SK-N-SH (cell line): ENCODE measurements at regions not wholly inside any gene's neighbourhood (a gene's known extent, or its start where the extent isn't known, plus 50 kb on each side); places are given as distances from the start of the nearest gene placed in this dataset.

Experiments used
- CTCF ChIA-PET: fragments of 300-600, 350-600 bp; formaldehyde crosslinking; extraction: SDS; loops from one replicate; lab custom pipeline; 2021; lab: Yijun Ruan, JAX
- POLR2A ChIA-PET: fragments of 350-600 bp; sonication (Branson Sonifier 250); formaldehyde crosslinking; extraction: SDS; loops from one replicate; lab custom pipeline; 2020; ENCODE audit warnings: antibody characterized with exemption, inconsistent platforms; lab: Yijun Ruan, JAX
- DNase-seq: peaks from one replicate; pipeline ENCODE4 v3.0.0; 2012
- H2AFZ ChIP-seq: fragments of 200-600 bp; sonication (generic); 2 replicates; pipeline ENCODE4 v1.8.1; 2016; ENCODE audit warnings: antibody characterized with exemption, mild to moderate bottlenecking, low read depth
- H3F3A ChIP-seq: fragments of 200-600 bp; sonication (generic); replicated peaks from 2 replicates; pipeline ENCODE3; 2016; ENCODE audit warnings: antibody characterized with exemption, mild to moderate bottlenecking; ENCODE audit not compliant: insufficient read depth
- H3K27ac ChIP-seq, 2 experiments: fragments of 200-500 bp in 1 of 2; fragments of 200-600 bp in 1 of 2; sonication (Bioruptor generic) in 1 of 2; sonication (generic), shearing (Covaris generic) in 1 of 2; 2 replicates each; pipeline versions ENCODE4 v1.5.1 to v1.6.1; 2014 to 2016; ENCODE audit warnings: low read depth in 2 of 2, inconsistent platforms in 1 of 2, low read length in 1 of 2, mild to moderate bottlenecking in 1 of 2, mixed read lengths in 1 of 2
- H3K27me3 ChIP-seq: fragments of 200-600 bp; sonication (generic), shearing (Covaris generic); 2 replicates; pipeline ENCODE4 v1.6.1; 2016; ENCODE audit warnings: mixed run types; ENCODE audit not compliant: insufficient read depth
- H3K36me3 ChIP-seq, 2 experiments: fragments of 200-500 bp in 1 of 2; fragments of 200-600 bp in 1 of 2; sonication (Bioruptor generic) in 1 of 2; sonication (generic) in 1 of 2; replicated peaks in 1 of 2; 2 replicates each; pipeline versions ENCODE3 to v1.5.1; 2014 to 2016; ENCODE audit warnings: low read length in 1 of 2, mild to moderate bottlenecking in 1 of 2; ENCODE audit not compliant: insufficient read depth in 2 of 2, control insufficient read depth in 1 of 2
- H3K4me1 ChIP-seq, 2 experiments: fragments of 200-500 bp in 1 of 2; fragments of 200-600 bp in 1 of 2; sonication (Bioruptor generic) in 1 of 2; sonication (generic), shearing (Covaris generic) in 1 of 2; 2 replicates each; pipeline versions ENCODE4 v1.5.1 to v1.6.1; 2014 to 2016; ENCODE audit warnings: low read depth in 1 of 2, low read length in 1 of 2, mixed run types in 1 of 2; ENCODE audit not compliant: insufficient read depth in 2 of 2, control insufficient read depth in 1 of 2
- H3K4me2 ChIP-seq: fragments of 200-600 bp; sonication (generic), shearing (Covaris generic); 2 replicates; pipeline ENCODE4 v1.6.1; 2017; ENCODE audit warnings: mixed run types
- H3K4me3 ChIP-seq, 2 experiments: fragments of 200-500 bp in 1 of 2; fragments of 200-600 bp in 1 of 2; sonication (Bioruptor generic) in 1 of 2; sonication (generic), shearing (Covaris generic) in 1 of 2; 2 replicates each; pipeline versions ENCODE4 v1.5.1 to v1.8.1; 2014 to 2016; ENCODE audit warnings: low read depth in 2 of 2, inconsistent platforms in 1 of 2, low read length in 1 of 2, mild to moderate bottlenecking in 1 of 2, mixed read lengths in 1 of 2, moderate library complexity in 1 of 2
- H3K79me2 ChIP-seq: fragments of 200-600 bp; sonication (generic); 2 replicates; pipeline ENCODE4 v1.8.1; 2017; ENCODE audit warnings: mild to moderate bottlenecking; ENCODE audit not compliant: insufficient read depth
- H3K9ac ChIP-seq: fragments of 200-600 bp; sonication (generic); 2 replicates; pipeline ENCODE4 v1.6.1; 2017; ENCODE audit warnings: mixed run types
- H3K9me2 ChIP-seq: fragments of 200-600 bp; sonication (generic); 2 replicates; pipeline ENCODE4 v1.6.1; 2017; ENCODE audit warnings: mixed run types
- H3K9me3 ChIP-seq: fragments of 200-600 bp; sonication (generic); 2 replicates; pipeline ENCODE4 v1.6.1; 2017; ENCODE audit warnings: mixed run types, mild to moderate bottlenecking, moderate library complexity
- H4K20me1 ChIP-seq: fragments of 200-600 bp; sonication (generic); 2 replicates; pipeline ENCODE4 v1.6.1; 2017; ENCODE audit warnings: mild to moderate bottlenecking, mixed run types; ENCODE audit not compliant: insufficient read depth
- CHD2 ChIP-seq: fragments of 150-350 bp; IDR thresholded peaks from 2 replicates; pipeline ENCODE4 v1.6.1; 2018; ENCODE audit warnings: low read length; ENCODE audit not compliant: partially characterized antibody
- ELF1 ChIP-seq: IDR thresholded peaks from 2 replicates; pipeline ENCODE4 v1.4.0; 2012
- EP300 ChIP-seq, 2 experiments: IDR thresholded peaks; 2 replicates each; pipeline versions ENCODE4 v1.4.0 to v1.6.1; 2012; ENCODE audit warnings: borderline replicate concordance in 1 of 2, low read depth in 1 of 2, low read length in 1 of 2
- FOSL2 ChIP-seq: IDR thresholded peaks from 2 replicates; pipeline ENCODE4 v1.4.0; 2012; ENCODE audit warnings: low read depth, mild to moderate bottlenecking, moderate library complexity, borderline replicate concordance
- FOXJ3 ChIP-seq: sonication (generic); formaldehyde crosslinking; IDR thresholded peaks from 2 replicates; pipeline ENCODE4 v1.5.1; 2020; ENCODE audit warnings: mild to moderate bottlenecking, missing genetic modification reagents
- FOXM1 ChIP-seq: IDR thresholded peaks from 2 replicates; pipeline ENCODE4 v1.4.0; 2012; ENCODE audit warnings: low read depth, mild to moderate bottlenecking
- GABPA ChIP-seq: IDR thresholded peaks from 2 replicates; pipeline ENCODE4 v1.4.0; 2012; ENCODE audit warnings: low read depth, mild to moderate bottlenecking
- GATA2 ChIP-seq: sonication (generic); formaldehyde crosslinking; IDR thresholded peaks from 2 replicates; pipeline ENCODE4 v1.5.0; 2020; ENCODE audit warnings: mild to moderate bottlenecking, missing genetic modification reagents
- MAX ChIP-seq: IDR thresholded peaks from 2 replicates; pipeline ENCODE4 v1.4.0; 2012; ENCODE audit warnings: low read depth
- PBX3 ChIP-seq: IDR thresholded peaks from 2 replicates; pipeline ENCODE4; 2012
- POLR2AphosphoS5 ChIP-seq: IDR thresholded peaks from 2 replicates; pipeline ENCODE4 v1.6.1; 2012; ENCODE audit warnings: low read depth, low read length
- RCOR1 ChIP-seq: fragments of 150-350 bp; IDR thresholded peaks from 2 replicates; pipeline ENCODE4 v1.6.1; 2017; ENCODE audit warnings: antibody characterized with exemption, low read length
- RFX5 ChIP-seq: IDR thresholded peaks from 2 replicates; pipeline ENCODE4 v1.6.1; 2012; ENCODE audit warnings: mild to moderate bottlenecking, improper control_type of control experiment, low read length
- TAF1 ChIP-seq: IDR thresholded peaks from 2 replicates; pipeline ENCODE4 v1.6.1; 2012; ENCODE audit warnings: low read depth, mild to moderate bottlenecking, low read length, moderate library complexity, borderline replicate concordance
- TCF12 ChIP-seq: IDR thresholded peaks from 2 replicates; pipeline ENCODE4 v1.4.0; 2012
- TEAD4 ChIP-seq: IDR thresholded peaks from 2 replicates; pipeline ENCODE4 v1.4.0; 2012; ENCODE audit warnings: mild to moderate bottlenecking, borderline replicate concordance; ENCODE audit not compliant: insufficient read depth
- ZBTB33 ChIP-seq: IDR thresholded peaks from 2 replicates; pipeline ENCODE4 v1.4.0; 2012; ENCODE audit warnings: low read depth, borderline replicate concordance
- WGBS: methylation state at CpG from one replicate; pipeline ENCODE4 v1.1.6; 2017; ENCODE audit warnings: low lambda C conversion rate; 5-methylcytosine and 5-hydroxymethylcytosine counted together
- TF ChIP-seq, protein P1 (sequence below): IDR thresholded peaks from 2 replicates; pipeline ENCODE4 v1.4.0; 2012; ENCODE audit warnings: low read depth, borderline replicate concordance
- TF ChIP-seq, protein P2 (sequence below): IDR thresholded peaks from 2 replicates; pipeline ENCODE4 v1.6.1; 2012; ENCODE audit warnings: mild to moderate bottlenecking, low read depth, low read length, moderate library complexity

GRCh38 chr15:45921376-45921775 is 286.5 kb downstream of the SQOR start:
- H2AFZ ChIP-seq: no peak overlapping the region
- DNase-seq: no peak
- CTCF ChIA-PET: no interaction called here

DNA sequence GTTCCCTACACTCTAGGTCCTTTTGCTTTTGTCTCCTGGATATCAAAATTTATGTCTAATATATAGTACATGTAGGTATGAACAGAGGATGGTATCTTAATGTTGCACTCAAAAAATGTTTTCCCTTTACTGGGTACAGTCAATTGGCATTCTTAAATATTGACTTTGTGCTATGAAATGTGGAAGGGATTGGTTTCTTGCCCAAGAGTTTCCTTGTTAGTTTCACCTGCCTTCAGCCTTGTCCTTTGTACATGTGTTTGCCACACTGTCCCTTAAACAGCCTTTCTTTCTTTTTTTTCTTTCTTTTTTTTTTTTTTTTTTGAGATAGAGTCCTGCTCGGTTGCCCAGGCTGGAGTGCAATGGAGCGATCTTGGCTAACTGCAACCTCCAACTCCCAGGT is 287.1 kb downstream of the SQOR start:
- no peaks in the 10 kb centered on the region for H4K20me1 ChIP-seq
- H3K9me2 ChIP-seq: no peaks in the 10 kb centered on the region
- H3K36me3 ChIP-seq: no peaks in the 10 kb centered on the region
- H3K4me2 ChIP-seq: no peak overlapping the region
- no peaks in the 10 kb centered on the region for H3K79me2 ChIP-seq
- H3F3A ChIP-seq: no peaks in the 10 kb centered on the region
- no peaks in the 10 kb centered on the region for H3K27me3 ChIP-seq
- H3K4me3 ChIP-seq: no peak overlapping the region
- CTCF ChIA-PET: no interaction called here
- H3K9me3 ChIP-seq: no peaks in the 10 kb centered on the region
- WGBS: 50% methylated on average over 2 of the region's 2 CpGs
- H2AFZ ChIP-seq: no peak overlapping the region
- no peaks in the 10 kb centered on the region; a peak in 1 of 4 replicates for H3K4me1 ChIP-seq
- no peak for DNase-seq
- H3K9ac ChIP-seq: no peak overlapping the region
- TF ChIP-seq RFX5 (no peak), FOSL2 (no peak), TEAD4 (no peak), ZBTB33 (no peak), TAF1 (no peak), PBX3 (no peak), POLR2AphosphoS5 (no peak), CHD2 (no peak), TCF12 (no peak), GATA2 (CRISPR knock-in tag) (no peak), MAX (no peak), GABPA (no peak), FOXJ3 (CRISPR knock-in tag) (no peak), RCOR1 (no peak)
- TF ChIP-seq, protein P1, sequence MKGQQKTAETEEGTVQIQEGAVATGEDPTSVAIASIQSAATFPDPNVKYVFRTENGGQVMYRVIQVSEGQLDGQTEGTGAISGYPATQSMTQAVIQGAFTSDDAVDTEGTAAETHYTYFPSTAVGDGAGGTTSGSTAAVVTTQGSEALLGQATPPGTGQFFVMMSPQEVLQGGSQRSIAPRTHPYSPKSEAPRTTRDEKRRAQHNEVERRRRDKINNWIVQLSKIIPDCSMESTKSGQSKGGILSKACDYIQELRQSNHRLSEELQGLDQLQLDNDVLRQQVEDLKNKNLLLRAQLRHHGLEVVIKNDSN: no peak
- TF ChIP-seq, protein P2, sequence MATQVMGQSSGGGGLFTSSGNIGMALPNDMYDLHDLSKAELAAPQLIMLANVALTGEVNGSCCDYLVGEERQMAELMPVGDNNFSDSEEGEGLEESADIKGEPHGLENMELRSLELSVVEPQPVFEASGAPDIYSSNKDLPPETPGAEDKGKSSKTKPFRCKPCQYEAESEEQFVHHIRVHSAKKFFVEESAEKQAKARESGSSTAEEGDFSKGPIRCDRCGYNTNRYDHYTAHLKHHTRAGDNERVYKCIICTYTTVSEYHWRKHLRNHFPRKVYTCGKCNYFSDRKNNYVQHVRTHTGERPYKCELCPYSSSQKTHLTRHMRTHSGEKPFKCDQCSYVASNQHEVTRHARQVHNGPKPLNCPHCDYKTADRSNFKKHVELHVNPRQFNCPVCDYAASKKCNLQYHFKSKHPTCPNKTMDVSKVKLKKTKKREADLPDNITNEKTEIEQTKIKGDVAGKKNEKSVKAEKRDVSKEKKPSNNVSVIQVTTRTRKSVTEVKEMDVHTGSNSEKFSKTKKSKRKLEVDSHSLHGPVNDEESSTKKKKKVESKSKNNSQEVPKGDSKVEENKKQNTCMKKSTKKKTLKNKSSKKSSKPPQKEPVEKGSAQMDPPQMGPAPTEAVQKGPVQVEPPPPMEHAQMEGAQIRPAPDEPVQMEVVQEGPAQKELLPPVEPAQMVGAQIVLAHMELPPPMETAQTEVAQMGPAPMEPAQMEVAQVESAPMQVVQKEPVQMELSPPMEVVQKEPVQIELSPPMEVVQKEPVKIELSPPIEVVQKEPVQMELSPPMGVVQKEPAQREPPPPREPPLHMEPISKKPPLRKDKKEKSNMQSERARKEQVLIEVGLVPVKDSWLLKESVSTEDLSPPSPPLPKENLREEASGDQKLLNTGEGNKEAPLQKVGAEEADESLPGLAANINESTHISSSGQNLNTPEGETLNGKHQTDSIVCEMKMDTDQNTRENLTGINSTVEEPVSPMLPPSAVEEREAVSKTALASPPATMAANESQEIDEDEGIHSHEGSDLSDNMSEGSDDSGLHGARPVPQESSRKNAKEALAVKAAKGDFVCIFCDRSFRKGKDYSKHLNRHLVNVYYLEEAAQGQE: no peak
- H3K27ac ChIP-seq: no peak overlapping the region
- POLR2A ChIA-PET: no interaction called here

More at GRCh38 chr15:45921376-45921775, 286.5 kb downstream of the SQOR start:
- H3K27ac ChIP-seq: no peak overlapping the region
- H3K4me2 ChIP-seq: no peak overlapping the region
- no peaks in the 10 kb centered on the region for H3K36me3 ChIP-seq
- no peaks in the 10 kb centered on the region for H3F3A ChIP-seq
- no peaks in the 10 kb centered on the region for H3K9me3 ChIP-seq
- H3K27me3 ChIP-seq: no peaks in the 10 kb centered on the region
- no peak for TF ChIP-seq FOXM1
- TF ChIP-seq ELF1: no peak
- no peak for TF ChIP-seq EP300 (IDR thresholded peaks at IDR 0.05; ENCODE audit: borderline replicate concordance in 1 of 2, low read depth in 1 of 2, low read length in 1 of 2)
- no peak for TF ChIP-seq CHD2
- TF ChIP-seq PBX3: no peak
- TF ChIP-seq, all 33 proteins: peak for 0
- Histone ChIP-seq H3K4me1 (no peaks in the 10 kb centered on the region; a peak in 1 of 4 replicates), H3K9me2 (no peaks in the 10 kb centered on the region), H3K9ac (no peak overlapping the region), H3K4me3 (no peak overlapping the region), H4K20me1 (no peaks in the 10 kb centered on the region), H3K79me2 (no peaks in the 10 kb centered on the region)
- POLR2A ChIA-PET: no interaction called here
- 37% methylated on average over 4 of the region's 4 CpGs for WGBS
